ENCODE measurements at regions not wholly inside any gene's neighbourhood (a gene's known extent, or its start where the extent isn't known, plus 50 kb on each side); places are given as distances from the start of the nearest gene placed in this dataset.

DNA sequence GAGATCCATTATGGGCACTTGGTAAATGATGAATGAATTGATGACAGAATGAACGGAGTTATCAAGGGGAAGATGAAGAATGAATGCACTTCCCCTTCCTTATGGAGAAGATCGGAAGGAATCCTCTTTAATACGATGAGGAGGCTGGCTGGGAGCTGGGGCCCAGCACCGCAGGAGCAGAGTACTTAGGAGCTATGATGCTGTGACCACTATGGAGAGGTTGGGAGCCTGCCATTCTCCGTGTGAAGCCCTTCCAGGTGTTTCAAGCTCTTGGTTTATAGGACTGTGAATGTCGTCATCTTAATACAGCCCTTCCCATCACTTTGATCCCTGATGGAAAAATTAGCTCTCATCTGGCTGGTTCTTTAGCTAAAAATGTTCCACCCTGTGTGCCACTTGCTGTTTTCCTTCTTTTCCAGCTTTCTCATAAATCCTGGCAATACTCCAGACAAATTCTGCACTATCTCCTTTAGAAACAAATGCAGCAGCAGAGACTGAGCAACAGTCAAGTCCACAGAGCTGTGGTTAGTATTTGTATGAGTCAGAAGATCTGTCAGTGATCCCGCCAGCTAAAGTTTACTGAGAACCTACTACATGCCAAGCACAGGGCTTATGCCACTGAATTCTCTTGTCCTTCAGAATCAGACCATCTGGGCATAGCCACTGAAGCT lies 263.1 kb upstream of the CRY1 start (continued):
- TF ChIP-seq HDAC2 (IDR thresholded peaks at IDR 0.05; ENCODE audit: borderline replicate concordance in 1 of 2, low read depth in 2 of 2, low read length in 2 of 2): no peak

Measured in H1 (cell line).